ENCODE measurements at regions not wholly inside any gene's neighbourhood (a gene's known extent, or its start where the extent isn't known, plus 50 kb on each side); places are given as distances from the start of the nearest gene placed in this dataset.

DNA sequence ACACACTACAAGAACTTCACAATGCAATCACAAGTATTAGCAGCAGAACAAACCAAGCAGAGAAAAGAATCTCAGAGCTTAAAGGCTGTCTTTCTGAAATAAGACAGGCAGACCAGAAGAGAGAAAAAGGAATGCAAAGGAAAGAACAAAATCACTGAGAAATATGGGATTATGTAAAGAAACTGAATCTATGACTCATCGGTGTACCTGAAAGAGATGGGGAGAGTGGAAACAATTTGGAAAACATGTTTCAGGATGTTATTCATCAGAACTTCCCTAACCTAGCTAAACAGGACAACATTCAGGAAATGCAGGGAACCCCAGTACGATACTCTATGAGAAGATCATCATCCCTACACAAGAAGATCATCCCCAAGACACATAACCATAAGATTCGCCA lies 499.0 kb upstream of the CHAC2 start:
- Histone ChIP-seq H4K20me1 (replicated peaks; ENCODE audit: insufficient read depth) (no peaks in the 10 kb centered on the region), H3K4me1 (ENCODE audit: insufficient read depth) (no peaks in the 10 kb centered on the region), H3K36me3 (ENCODE audit: insufficient read depth) (no peaks in the 10 kb centered on the region), H3K4me3 (no peak overlapping the region), H3K79me2 (replicated peaks; ENCODE audit: insufficient read depth) (no peaks in the 10 kb centered on the region), H2AFZ (no peak overlapping the region), H3K27me3 (ENCODE audit: insufficient read depth) (no peaks in the 10 kb centered on the region), H3K27ac (ENCODE audit: low read depth) (no peak overlapping the region), H3K9me2 (ENCODE audit: insufficient read depth) (no peaks in the 10 kb centered on the region), H3F3A (replicated peaks; ENCODE audit: low read depth) (no peaks in the 10 kb centered on the region), H3K4me2 (no peak overlapping the region)
- ATAC-seq = no peak
- DNase-seq (ENCODE audit: low spot score) = no peak
- Mint-ChIP-seq H3K9me3 (no peaks in the 10 kb centered on the region; the same call in 2 of the 3 replicates), H3K27ac (no peak overlapping the region), H3K27me3 (ENCODE audit: insufficient read depth, low read depth, poor library complexity) (no peaks in the 10 kb centered on the region), H3K4me3 (no peak overlapping the region), H3K4me1 (peaks cover 10% of the 10 kb centered on the region; the same call in 2 of the 3 replicates), H3K36me3 (ENCODE audit: low read depth) (no peaks in the 10 kb centered on the region; the same call in none of the 3 replicates)
- TF ChIP-seq, protein P1, sequence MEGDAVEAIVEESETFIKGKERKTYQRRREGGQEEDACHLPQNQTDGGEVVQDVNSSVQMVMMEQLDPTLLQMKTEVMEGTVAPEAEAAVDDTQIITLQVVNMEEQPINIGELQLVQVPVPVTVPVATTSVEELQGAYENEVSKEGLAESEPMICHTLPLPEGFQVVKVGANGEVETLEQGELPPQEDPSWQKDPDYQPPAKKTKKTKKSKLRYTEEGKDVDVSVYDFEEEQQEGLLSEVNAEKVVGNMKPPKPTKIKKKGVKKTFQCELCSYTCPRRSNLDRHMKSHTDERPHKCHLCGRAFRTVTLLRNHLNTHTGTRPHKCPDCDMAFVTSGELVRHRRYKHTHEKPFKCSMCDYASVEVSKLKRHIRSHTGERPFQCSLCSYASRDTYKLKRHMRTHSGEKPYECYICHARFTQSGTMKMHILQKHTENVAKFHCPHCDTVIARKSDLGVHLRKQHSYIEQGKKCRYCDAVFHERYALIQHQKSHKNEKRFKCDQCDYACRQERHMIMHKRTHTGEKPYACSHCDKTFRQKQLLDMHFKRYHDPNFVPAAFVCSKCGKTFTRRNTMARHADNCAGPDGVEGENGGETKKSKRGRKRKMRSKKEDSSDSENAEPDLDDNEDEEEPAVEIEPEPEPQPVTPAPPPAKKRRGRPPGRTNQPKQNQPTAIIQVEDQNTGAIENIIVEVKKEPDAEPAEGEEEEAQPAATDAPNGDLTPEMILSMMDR (conservative IDR thresholded peaks at IDR 0.05; ENCODE audit: low read depth in 2 of 2) = no peak; a peak in 1 of 4 replicates
- no peak for TF ChIP-seq CREB1 (CRISPR knock-in tag; IDR thresholded peaks at IDR 0.05; ENCODE audit: low read depth)
- TF ChIP-seq, protein P2, sequence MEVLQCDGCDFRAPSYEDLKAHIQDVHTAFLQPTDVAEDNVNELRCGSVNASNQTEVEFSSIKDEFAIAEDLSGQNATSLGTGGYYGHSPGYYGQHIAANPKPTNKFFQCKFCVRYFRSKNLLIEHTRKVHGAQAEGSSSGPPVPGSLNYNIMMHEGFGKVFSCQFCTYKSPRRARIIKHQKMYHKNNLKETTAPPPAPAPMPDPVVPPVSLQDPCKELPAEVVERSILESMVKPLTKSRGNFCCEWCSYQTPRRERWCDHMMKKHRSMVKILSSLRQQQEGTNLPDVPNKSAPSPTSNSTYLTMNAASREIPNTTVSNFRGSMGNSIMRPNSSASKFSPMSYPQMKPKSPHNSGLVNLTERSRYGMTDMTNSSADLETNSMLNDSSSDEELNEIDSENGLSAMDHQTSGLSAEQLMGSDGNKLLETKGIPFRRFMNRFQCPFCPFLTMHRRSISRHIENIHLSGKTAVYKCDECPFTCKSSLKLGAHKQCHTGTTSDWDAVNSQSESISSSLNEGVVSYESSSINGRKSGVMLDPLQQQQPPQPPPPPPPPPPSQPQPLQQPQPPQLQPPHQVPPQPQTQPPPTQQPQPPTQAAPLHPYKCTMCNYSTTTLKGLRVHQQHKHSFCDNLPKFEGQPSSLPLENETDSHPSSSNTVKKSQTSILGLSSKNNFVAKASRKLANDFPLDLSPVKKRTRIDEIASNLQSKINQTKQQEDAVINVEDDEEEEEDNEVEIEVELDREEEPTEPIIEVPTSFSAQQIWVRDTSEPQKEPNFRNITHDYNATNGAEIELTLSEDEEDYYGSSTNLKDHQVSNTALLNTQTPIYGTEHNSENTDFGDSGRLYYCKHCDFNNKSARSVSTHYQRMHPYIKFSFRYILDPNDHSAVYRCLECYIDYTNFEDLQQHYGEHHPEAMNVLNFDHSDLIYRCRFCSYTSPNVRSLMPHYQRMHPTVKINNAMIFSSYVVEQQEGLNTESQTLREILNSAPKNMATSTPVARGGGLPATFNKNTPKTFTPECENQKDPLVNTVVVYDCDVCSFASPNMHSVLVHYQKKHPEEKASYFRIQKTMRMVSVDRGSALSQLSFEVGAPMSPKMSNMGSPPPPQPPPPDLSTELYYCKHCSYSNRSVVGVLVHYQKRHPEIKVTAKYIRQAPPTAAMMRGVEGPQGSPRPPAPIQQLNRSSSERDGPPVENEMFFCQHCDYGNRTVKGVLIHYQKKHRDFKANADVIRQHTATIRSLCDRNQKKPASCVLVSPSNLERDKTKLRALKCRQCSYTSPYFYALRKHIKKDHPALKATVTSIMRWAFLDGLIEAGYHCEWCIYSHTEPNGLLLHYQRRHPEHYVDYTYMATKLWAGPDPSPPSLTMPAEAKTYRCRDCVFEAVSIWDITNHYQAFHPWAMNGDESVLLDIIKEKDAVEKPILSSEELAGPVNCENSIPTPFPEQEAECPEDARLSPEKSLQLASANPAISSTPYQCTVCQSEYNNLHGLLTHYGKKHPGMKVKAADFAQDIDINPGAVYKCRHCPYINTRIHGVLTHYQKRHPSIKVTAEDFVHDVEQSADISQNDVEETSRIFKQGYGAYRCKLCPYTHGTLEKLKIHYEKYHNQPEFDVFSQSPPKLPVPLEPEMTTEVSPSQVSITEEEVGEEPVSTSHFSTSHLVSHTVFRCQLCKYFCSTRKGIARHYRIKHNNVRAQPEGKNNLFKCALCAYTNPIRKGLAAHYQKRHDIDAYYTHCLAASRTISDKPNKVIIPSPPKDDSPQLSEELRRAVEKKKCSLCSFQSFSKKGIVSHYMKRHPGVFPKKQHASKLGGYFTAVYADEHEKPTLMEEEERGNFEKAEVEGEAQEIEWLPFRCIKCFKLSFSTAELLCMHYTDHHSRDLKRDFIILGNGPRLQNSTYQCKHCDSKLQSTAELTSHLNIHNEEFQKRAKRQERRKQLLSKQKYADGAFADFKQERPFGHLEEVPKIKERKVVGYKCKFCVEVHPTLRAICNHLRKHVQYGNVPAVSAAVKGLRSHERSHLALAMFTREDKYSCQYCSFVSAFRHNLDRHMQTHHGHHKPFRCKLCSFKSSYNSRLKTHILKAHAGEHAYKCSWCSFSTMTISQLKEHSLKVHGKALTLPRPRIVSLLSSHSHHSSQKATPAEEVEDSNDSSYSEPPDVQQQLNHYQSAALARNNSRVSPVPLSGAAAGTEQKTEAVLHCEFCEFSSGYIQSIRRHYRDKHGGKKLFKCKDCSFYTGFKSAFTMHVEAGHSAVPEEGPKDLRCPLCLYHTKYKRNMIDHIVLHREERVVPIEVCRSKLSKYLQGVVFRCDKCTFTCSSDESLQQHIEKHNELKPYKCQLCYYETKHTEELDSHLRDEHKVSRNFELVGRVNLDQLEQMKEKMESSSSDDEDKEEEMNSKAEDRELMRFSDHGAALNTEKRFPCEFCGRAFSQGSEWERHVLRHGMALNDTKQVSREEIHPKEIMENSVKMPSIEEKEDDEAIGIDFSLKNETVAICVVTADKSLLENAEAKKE (CRISPR knock-in tag; IDR thresholded peaks at IDR 0.05) = no peak
- TF ChIP-seq EZH2phosphoT487 (IDR thresholded peaks at IDR 0.05; ENCODE audit: unreplicated experiment) = no peak
- no peak for TF ChIP-seq ZNF331 (CRISPR knock-in tag; IDR thresholded peaks at IDR 0.05; ENCODE audit: low read depth)
- TF ChIP-seq, protein P3, sequence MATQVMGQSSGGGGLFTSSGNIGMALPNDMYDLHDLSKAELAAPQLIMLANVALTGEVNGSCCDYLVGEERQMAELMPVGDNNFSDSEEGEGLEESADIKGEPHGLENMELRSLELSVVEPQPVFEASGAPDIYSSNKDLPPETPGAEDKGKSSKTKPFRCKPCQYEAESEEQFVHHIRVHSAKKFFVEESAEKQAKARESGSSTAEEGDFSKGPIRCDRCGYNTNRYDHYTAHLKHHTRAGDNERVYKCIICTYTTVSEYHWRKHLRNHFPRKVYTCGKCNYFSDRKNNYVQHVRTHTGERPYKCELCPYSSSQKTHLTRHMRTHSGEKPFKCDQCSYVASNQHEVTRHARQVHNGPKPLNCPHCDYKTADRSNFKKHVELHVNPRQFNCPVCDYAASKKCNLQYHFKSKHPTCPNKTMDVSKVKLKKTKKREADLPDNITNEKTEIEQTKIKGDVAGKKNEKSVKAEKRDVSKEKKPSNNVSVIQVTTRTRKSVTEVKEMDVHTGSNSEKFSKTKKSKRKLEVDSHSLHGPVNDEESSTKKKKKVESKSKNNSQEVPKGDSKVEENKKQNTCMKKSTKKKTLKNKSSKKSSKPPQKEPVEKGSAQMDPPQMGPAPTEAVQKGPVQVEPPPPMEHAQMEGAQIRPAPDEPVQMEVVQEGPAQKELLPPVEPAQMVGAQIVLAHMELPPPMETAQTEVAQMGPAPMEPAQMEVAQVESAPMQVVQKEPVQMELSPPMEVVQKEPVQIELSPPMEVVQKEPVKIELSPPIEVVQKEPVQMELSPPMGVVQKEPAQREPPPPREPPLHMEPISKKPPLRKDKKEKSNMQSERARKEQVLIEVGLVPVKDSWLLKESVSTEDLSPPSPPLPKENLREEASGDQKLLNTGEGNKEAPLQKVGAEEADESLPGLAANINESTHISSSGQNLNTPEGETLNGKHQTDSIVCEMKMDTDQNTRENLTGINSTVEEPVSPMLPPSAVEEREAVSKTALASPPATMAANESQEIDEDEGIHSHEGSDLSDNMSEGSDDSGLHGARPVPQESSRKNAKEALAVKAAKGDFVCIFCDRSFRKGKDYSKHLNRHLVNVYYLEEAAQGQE (IDR thresholded peaks at IDR 0.05; ENCODE audit: unreplicated experiment) = no peak
- no peak for TF ChIP-seq STAT1 (IDR thresholded peaks at IDR 0.05; ENCODE audit: unreplicated experiment)
- TF ChIP-seq ZNF114 (CRISPR knock-in tag; IDR thresholded peaks at IDR 0.05) = no peak
- no peak for TF ChIP-seq NANOG (IDR thresholded peaks at IDR 0.05; ENCODE audit: borderline replicate concordance)
- no peak for TF ChIP-seq JUNB (IDR thresholded peaks at IDR 0.05; ENCODE audit: unreplicated experiment)
- TF ChIP-seq POLR2AphosphoS5 (IDR thresholded peaks at IDR 0.05; ENCODE audit: low read depth) = no peak
- TF ChIP-seq, protein P4, sequence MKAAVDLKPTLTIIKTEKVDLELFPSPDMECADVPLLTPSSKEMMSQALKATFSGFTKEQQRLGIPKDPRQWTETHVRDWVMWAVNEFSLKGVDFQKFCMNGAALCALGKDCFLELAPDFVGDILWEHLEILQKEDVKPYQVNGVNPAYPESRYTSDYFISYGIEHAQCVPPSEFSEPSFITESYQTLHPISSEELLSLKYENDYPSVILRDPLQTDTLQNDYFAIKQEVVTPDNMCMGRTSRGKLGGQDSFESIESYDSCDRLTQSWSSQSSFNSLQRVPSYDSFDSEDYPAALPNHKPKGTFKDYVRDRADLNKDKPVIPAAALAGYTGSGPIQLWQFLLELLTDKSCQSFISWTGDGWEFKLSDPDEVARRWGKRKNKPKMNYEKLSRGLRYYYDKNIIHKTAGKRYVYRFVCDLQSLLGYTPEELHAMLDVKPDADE (IDR thresholded peaks at IDR 0.05) = no peak
- no peak for TF ChIP-seq EZH2 (IDR thresholded peaks at IDR 0.05; ENCODE audit: low read depth, unreplicated experiment)

All from GM23338 (cell line).